NCI-H1694 treated with DMSO at 0.1 percent for 48 hours (cell line): ENCODE measurements at regions not wholly inside any gene's neighbourhood (a gene's known extent, or its start where the extent isn't known, plus 50 kb on each side); places are given as distances from the start of the nearest gene placed in this dataset.

Experiments used
- DNase-seq: peaks from one replicate; lab custom pipeline; 2025; lab: John Stamatoyannopoulos, UW

GRCh38 chr2:168375195-168375798, 80.8 kb upstream of the CERS6 start:
- no peak for DNase-seq

DNA sequence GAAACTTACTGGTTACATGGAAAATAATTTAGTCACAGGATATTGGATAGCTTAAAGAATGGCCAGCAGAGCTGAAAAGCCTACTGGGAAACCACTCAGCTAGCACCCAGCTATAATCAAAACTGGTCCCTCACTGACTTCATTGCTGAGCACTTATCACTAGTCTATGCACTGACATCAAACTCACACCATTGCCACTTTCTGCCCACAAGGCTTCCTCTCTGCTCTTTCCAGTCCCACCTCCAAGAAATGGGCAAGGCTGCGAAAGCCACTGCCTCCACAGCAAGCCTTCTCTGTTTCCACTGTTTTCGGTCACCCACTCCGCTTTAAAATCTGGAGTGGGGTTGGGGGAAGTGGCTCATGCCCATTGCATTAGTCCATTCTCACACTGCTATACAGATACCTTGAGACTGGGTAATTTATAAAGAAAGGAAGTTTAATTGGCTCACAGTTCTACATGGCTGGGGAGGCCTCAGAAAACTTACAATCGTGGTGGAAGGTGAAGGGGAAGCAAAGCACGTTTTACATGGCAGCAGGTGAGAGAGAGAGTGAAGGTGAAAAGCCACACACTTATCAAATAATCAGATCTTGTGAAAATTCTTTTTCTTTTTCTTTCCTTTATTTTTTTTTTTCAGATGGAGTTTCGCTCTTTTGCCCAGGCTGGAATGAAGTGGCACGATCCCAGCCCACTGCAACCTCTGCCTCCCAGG, 77.0 kb upstream of the CERS6 start:
- DNase-seq, result no peak

- DNase-seq, result no peak
These were observed 75.6 kb upstream of the CERS6 start for GRCh38 chr2:168380500-168380899.

DNA sequence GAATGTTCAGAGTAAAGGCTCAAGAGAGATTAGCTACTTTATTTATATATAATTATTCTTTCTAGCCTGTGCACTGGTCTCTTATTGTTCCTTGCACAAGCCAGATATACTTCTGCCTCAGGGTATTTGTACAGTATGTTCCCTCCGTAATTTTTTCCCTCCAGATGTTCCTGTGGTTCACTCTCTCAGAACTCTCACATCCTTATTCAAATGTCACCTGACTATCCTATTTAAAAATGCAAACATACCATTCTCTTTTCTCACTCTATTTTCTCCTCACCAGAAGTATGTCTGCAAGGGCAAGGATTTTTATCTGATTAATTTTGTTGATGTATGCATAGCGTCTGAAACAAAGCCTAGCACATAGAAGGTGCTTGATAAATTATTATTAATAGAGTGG, 64.0 kb upstream of the CERS6 start:
- DNase-seq, result no peak

DNA sequence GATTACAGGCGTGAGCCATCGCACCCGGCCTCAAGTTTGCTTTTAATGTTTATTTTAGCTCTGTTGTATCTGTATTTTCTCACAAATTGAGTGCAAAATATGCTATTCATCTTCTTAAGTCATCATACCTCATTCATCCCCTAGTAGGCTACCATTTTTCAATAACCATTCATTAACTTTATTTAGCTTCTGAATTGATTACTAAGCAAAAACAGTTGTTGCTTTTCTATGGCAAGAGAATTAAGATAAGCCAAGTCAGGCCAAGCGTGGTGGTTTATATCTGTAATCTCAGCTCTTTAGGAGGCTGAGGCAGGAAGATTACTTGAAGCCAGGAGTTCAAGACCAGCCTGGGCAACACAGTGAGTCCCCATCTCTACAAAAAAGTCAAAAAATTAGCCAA, 63.3 kb upstream of the CERS6 start:
- no peak for DNase-seq

DNA sequence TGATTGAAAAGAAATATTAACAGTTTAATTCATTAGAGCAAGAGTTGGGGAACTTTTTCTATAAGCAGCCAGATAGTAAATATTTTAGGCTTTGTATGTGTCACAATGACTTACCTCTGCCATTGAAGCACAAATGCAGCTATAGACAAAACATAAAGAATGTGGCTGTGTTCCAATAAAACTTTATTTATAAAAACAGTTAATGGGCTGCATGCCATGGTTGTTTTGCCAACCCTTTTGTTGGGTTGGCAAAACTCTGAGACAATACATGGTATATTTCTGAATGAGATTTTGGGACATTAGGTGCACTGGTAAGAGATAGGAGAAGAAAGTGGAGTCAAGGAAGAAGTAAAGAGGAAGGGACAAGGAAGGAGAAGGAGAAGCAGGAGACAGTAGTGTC, 61.8 kb upstream of the CERS6 start:
- DNase-seq, result no peak

DNA sequence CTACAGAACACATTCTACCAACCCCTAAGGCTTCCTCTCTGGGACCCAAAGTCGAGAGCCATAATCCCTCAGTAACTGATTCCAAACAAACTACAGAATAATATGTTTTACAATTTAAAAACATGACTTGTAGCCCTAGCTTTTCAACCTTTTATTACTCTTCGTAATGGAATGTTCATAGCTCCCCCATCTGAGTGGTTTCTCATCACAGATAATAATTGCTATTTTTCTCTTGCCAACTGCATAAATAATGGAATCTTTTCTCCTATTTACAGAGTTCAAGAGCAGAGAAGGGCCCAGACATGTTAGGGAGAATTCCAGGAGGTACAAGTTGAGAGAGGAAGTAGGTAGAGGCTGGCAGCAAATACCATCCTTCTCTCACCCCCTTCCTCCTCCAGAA, 59.9 kb upstream of the CERS6 start:
- DNase-seq, result no peak

- DNase-seq, result no peak
These were observed 58.4 kb upstream of the CERS6 start for GRCh38 chr2:168397629-168398028.

GRCh38 chr2:168401048-168401556, 55.0 kb upstream of the CERS6 start:
- no peak for DNase-seq

GRCh38 chr2:168401771-168402170, 54.3 kb upstream of the CERS6 start:
- DNase-seq, result no peak

GRCh38 chr2:168402531-168402930, 53.5 kb upstream of the CERS6 start:
- DNase-seq, result no peak

GRCh38 chr2:168403736-168404135, 52.3 kb upstream of the CERS6 start:
- no peak for DNase-seq

DNA sequence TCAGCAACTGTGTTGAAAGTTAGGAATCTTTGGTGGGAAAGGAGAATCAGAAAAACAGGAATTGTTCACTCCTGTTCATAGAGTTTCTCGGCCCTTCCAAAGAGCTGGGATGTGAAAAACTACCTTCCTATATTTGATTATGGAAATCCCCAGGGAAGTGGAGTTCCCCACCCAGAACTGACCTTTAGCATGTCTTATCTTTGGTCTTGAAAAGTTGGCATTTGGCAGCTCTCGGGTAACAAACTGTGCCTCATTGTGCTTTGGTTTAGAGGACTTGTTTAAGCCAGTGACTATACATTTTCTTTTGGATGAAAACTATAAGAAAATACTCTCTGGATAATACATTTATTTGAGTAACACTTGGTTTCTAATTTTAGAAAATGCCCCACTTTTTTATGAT, 51.3 kb upstream of the CERS6 start:
- no peak for DNase-seq
